CD4-positive, alpha-beta T cell (primary cell): ENCODE measurements at regions not wholly inside any gene's neighbourhood (a gene's known extent, or its start where the extent isn't known, plus 50 kb on each side); places are given as distances from the start of the nearest gene placed in this dataset.

Source experiments
- ATAC-seq: fragments of 200-7000 bp; cut with Tn5 transposase; one replicate; pipeline ENCODE4 v1.10.0; 2022; ENCODE audit warnings: mild to moderate bottlenecking; ENCODE audit not compliant: poor library complexity
- CTCF ChIA-PET: fragments of 350-600 bp; sonication (Branson Sonifier 250); formaldehyde crosslinking; loops from one replicate; lab custom pipeline; 2021; ENCODE audit warnings: antibody characterized with exemption, inconsistent platforms; lab: Charles Lee
- POLR2A ChIA-PET: fragments of 350-600 bp; sonication (Branson Sonifier 250); formaldehyde crosslinking; loops from one replicate; lab custom pipeline; 2021; ENCODE audit warnings: antibody characterized with exemption, inconsistent platforms; lab: Charles Lee
- DNase-seq, 14 experiments: peaks; one replicate each; pipeline ENCODE4 v3.0.0-alpha.2; 2013 to 2020; ENCODE audit warnings: mixed read lengths in 2 of 14
- H3K27ac ChIP-seq, 2 donors: one replicate each; pipeline versions ENCODE4 v1.5.1 to v1.7.0; 2013; ENCODE audit warnings: low read length in 2 of 2, low read depth in 1 of 2, mild to moderate bottlenecking in 1 of 2
- H3K27me3 ChIP-seq, 2 experiments: 1 replicate in 1 of 2; 2 replicates in 1 of 2; pipeline versions ENCODE4 v1.6.1 to v1.7.0; 2013; ENCODE audit warnings: low read length in 2 of 2, control low read depth in 1 of 2, mild to moderate bottlenecking in 1 of 2, moderate library complexity in 1 of 2; ENCODE audit not compliant: insufficient read depth in 2 of 2, control insufficient read depth in 1 of 2
- H3K36me3 ChIP-seq: one replicate; pipeline ENCODE4 v1.6.1; 2013; ENCODE audit warnings: low read length, control low read depth; ENCODE audit not compliant: insufficient read depth
- H3K4me1 ChIP-seq: one replicate; pipeline ENCODE4 v1.6.1; 2013; ENCODE audit warnings: low read length, control low read depth; ENCODE audit not compliant: insufficient read depth
- H3K4me3 ChIP-seq: one replicate; pipeline ENCODE4 v1.5.1; 2013; ENCODE audit warnings: mild to moderate bottlenecking, low read length, moderate library complexity
- H3K9me3 ChIP-seq, 2 experiments: 1 replicate in 1 of 2; 2 replicates in 1 of 2; pipeline versions ENCODE4 v1.6.1 to v1.7.0; 2013; ENCODE audit warnings: low read length in 2 of 2, mild to moderate bottlenecking in 2 of 2, control low read depth in 1 of 2, moderate library complexity in 1 of 2; ENCODE audit not compliant: control insufficient read depth in 1 of 2, insufficient read depth in 1 of 2
- H3K27ac Mint-ChIP-seq: one replicate; pipeline ENCODE4 v1.8.0; 2020; ENCODE audit warnings: mixed read lengths
- H3K27me3 Mint-ChIP-seq: one replicate; pipeline ENCODE4 v1.8.0; 2021; ENCODE audit warnings: mixed read lengths
- H3K36me3 Mint-ChIP-seq: one replicate; pipeline ENCODE4 v1.8.0; 2021; ENCODE audit warnings: low read depth, mixed read lengths
- H3K4me1 Mint-ChIP-seq: one replicate; pipeline ENCODE4 v1.8.0; 2021; ENCODE audit warnings: low read depth, mixed read lengths
- H3K4me3 Mint-ChIP-seq: one replicate; pipeline ENCODE4 v1.8.0; 2020; ENCODE audit warnings: mild to moderate bottlenecking, mixed read lengths
- H3K9me3 Mint-ChIP-seq: one replicate; pipeline ENCODE4 v1.8.0; 2020; ENCODE audit warnings: mixed read lengths
- CTCF ChIP-seq: fragments of 200-600 bp; IDR thresholded peaks from one replicate; pipeline ENCODE4 v1.8.0; 2022; ENCODE audit warnings: antibody characterized with exemption, mild to moderate bottlenecking
- intact Hi-C, 2 experiments: fragments of 100-400 bp; cut with DNase I in 1 of 2; cut with micrococcal nuclease in 1 of 2; formaldehyde crosslinking; loops; one replicate each; pipeline versions ENCODE4 v1.15.1 to v1.9.0; 2023 to 2025; cut with DNase I, micrococcal nuclease

GRCh38 chr7:113404245-113404644, 285.9 kb upstream of the SMIM30 start:
- Histone ChIP-seq H3K27me3 (peaks cover 0 to 6% of the 10 kb centered on the region in 2 experiments), H3K27ac (no peak overlapping the region), H3K4me3 (no peak overlapping the region), H3K4me1 (no peaks in the 10 kb centered on the region), H3K9me3 (no peaks in the 10 kb centered on the region), H3K36me3 (no peaks in the 10 kb centered on the region)
- intact Hi-C loops = no loop called here
- CTCF ChIA-PET = no interaction called here
- no peak for TF ChIP-seq CTCF
- Mint-ChIP-seq H3K4me3 (no peak overlapping the region), H3K36me3 (no peaks in the 10 kb centered on the region), H3K27me3 (peaks cover 11% of the 10 kb centered on the region), H3K27ac (no peak overlapping the region), H3K9me3 (no peaks in the 10 kb centered on the region), H3K4me1 (no peaks in the 10 kb centered on the region)
- POLR2A ChIA-PET = no interaction called here
- DNase-seq (no peak), ATAC-seq (no peak)

- Mint-ChIP-seq H3K4me3 (no peak overlapping the region), H3K4me1 (no peaks in the 10 kb centered on the region), H3K36me3 (no peaks in the 10 kb centered on the region), H3K27ac (no peak overlapping the region), H3K27me3 (peaks cover 11% of the 10 kb centered on the region), H3K9me3 (no peaks in the 10 kb centered on the region)
- TF ChIP-seq CTCF = no peak
- ChIA-PET POLR2A (no interaction called here), CTCF (no interaction called here)
- peaks cover 0 to 6% of the 10 kb centered on the region in 2 experiments for H3K27me3 ChIP-seq
- no peak overlapping the region for H3K27ac ChIP-seq
- no peaks in the 10 kb centered on the region for H3K36me3 ChIP-seq
- intact Hi-C loops = no loop called here
- no peaks in the 10 kb centered on the region for H3K4me1 ChIP-seq
- H3K9me3 ChIP-seq = no peaks in the 10 kb centered on the region
- H3K4me3 ChIP-seq = no peak overlapping the region
- no peak for ATAC-seq
- no peak for DNase-seq
Observed at GRCh38 chr7:113402482-113402881, 284.1 kb upstream of the SMIM30 start.

GRCh38 chr7:113402005-113402404, 283.7 kb upstream of the SMIM30 start:
- H3K27ac Mint-ChIP-seq = no peak overlapping the region

More at GRCh38 chr7:113402005-113402404, 283.7 kb upstream of the SMIM30 start:
- no peaks in the 10 kb centered on the region for H3K9me3 Mint-ChIP-seq
- H3K4me3 ChIP-seq = no peak overlapping the region
- TF ChIP-seq CTCF = no peak
- no peaks in the 10 kb centered on the region for H3K4me1 ChIP-seq
- no peak overlapping the region for H3K4me3 Mint-ChIP-seq
- ChIA-PET POLR2A (no interaction called here), CTCF (no interaction called here)
- no peaks in the 10 kb centered on the region for H3K4me1 Mint-ChIP-seq
- peaks cover 0 to 6% of the 10 kb centered on the region in 2 experiments for H3K27me3 ChIP-seq
- no peak overlapping the region for H3K27ac ChIP-seq
- DNase-seq = no peak
- H3K36me3 ChIP-seq = no peaks in the 10 kb centered on the region
- intact Hi-C loops = no loop called here
- peaks cover 11% of the 10 kb centered on the region for H3K27me3 Mint-ChIP-seq
- ATAC-seq = no peak
- no peaks in the 10 kb centered on the region for H3K9me3 ChIP-seq
- no peaks in the 10 kb centered on the region for H3K36me3 Mint-ChIP-seq
